LNCAP (cell line): ENCODE measurements at regions not wholly inside any gene's neighbourhood (a gene's known extent, or its start where the extent isn't known, plus 50 kb on each side); places are given as distances from the start of the nearest gene placed in this dataset.

ENCODE experiments used
- CTCF ChIP-seq: fragments of 450-650 bp; IDR thresholded peaks from 2 replicates; pipeline ENCODE4 v1.5.1; 2017; ENCODE audit warnings: mild to moderate bottlenecking

- no peak for TF ChIP-seq CTCF
Observed at GRCh38 chr2:147424766-147425165, 420.1 kb upstream of the ACVR2A start.

GRCh38 chr2:147420947-147421675 lies 423.7 kb upstream of the ACVR2A start:
- no peak for TF ChIP-seq CTCF

GRCh38 chr2:147420517-147420916 lies 424.3 kb upstream of the ACVR2A start:
- TF ChIP-seq CTCF = no peak

GRCh38 chr2:147416099-147416498 lies 428.7 kb upstream of the ACVR2A start:
- TF ChIP-seq CTCF = no peak

GRCh38 chr2:147408357-147408756 lies 436.5 kb upstream of the ACVR2A start:
- no peak for TF ChIP-seq CTCF

- no peak for TF ChIP-seq CTCF
Observed at GRCh38 chr2:147405651-147406050, 439.2 kb upstream of the ACVR2A start.

- no peak for TF ChIP-seq CTCF
Observed at GRCh38 chr2:147398996-147399395, 445.8 kb upstream of the ACVR2A start.

- TF ChIP-seq CTCF = no peak
Observed at GRCh38 chr2:147398301-147398700, 446.5 kb upstream of the ACVR2A start.
